Panc1 (cell line): ENCODE measurements at regions not wholly inside any gene's neighbourhood (a gene's known extent, or its start where the extent isn't known, plus 50 kb on each side); places are given as distances from the start of the nearest gene placed in this dataset.

Experiments used
- ATAC-seq: fragments of 200-7000 bp; cut with Tn5 transposase; 2 replicates; pipeline ENCODE4 v1.9.1; 2020; ENCODE audit warnings: mild to moderate bottlenecking, moderate library complexity
- BruUV-seq: library from RNA; stranded (reverse); fragments of 400-500 nt; replicated peaks from 2 replicates; lab custom pipeline; 2021; lab: Mats Ljungman, UMichigan
- CTCF ChIA-PET: fragments of 300-600 bp; sonication (Branson Sonifier 250); formaldehyde crosslinking; loops from one replicate; lab custom pipeline; 2022; ENCODE audit warnings: antibody characterized with exemption; lab: Charles Lee
- POLR2A ChIA-PET: fragments of 300-600 bp; sonication (Branson Sonifier 250); formaldehyde crosslinking; loops from one replicate; lab custom pipeline; 2022; ENCODE audit warnings: antibody characterized with exemption; lab: Charles Lee
- DNase-seq: peaks from one replicate; pipeline ENCODE4 v3.0.0-alpha.2; 2010; ENCODE audit warnings: low read depth, low spot score
- H3K27ac ChIP-seq: 2 replicates; pipeline ENCODE4 v1.5.1; 2011; ENCODE audit warnings: mild to moderate bottlenecking, low read length, inconsistent platforms
- H3K27me3 ChIP-seq: fragments of 200-500 bp; sonication (Bioruptor generic); 2 replicates; pipeline ENCODE4 v1.6.0; 2014; ENCODE audit warnings: low read length, inconsistent platforms; ENCODE audit not compliant: control insufficient read depth, insufficient read depth
- H3K36me3 ChIP-seq: fragments of 200-500 bp; sonication (Bioruptor generic); 2 replicates; pipeline ENCODE4 v1.5.1; 2014; ENCODE audit warnings: inconsistent platforms, mild to moderate bottlenecking, low read length, moderate library complexity; ENCODE audit not compliant: control insufficient read depth, insufficient read depth
- H3K4me1 ChIP-seq: 2 replicates; pipeline ENCODE4 v1.5.1; 2011; ENCODE audit warnings: inconsistent platforms, mild to moderate bottlenecking, low read length, moderate library complexity; ENCODE audit not compliant: control insufficient read depth, insufficient read depth
- H3K4me3 ChIP-seq, 2 experiments: 2 replicates each; pipeline ENCODE4 v1.5.1; 2011 to 2012; ENCODE audit warnings: low read depth in 2 of 2, low read length in 2 of 2, mild to moderate bottlenecking in 2 of 2, inconsistent platforms in 1 of 2, moderate library complexity in 1 of 2
- H3K9me3 ChIP-seq: fragments of 200-500 bp; sonication (Bioruptor generic); 2 replicates; pipeline ENCODE4 v1.5.1; 2014; ENCODE audit warnings: low read depth, mild to moderate bottlenecking, inconsistent platforms, low read length, moderate library complexity; ENCODE audit not compliant: control insufficient read depth, insufficient read depth
- POLR2AphosphoS5 ChIP-seq: IDR thresholded peaks from 2 replicates; pipeline ENCODE4 v1.6.1; 2012; ENCODE audit warnings: mild to moderate bottlenecking, low read depth, low read length, moderate library complexity
- REST ChIP-seq, 2 experiments: IDR thresholded peaks; 2 replicates each; pipeline ENCODE4 v1.6.1; 2011 to 2012; ENCODE audit warnings: low read depth in 2 of 2, control low read depth in 1 of 2, low read length in 1 of 2, mild to moderate bottlenecking in 1 of 2, moderate library complexity in 1 of 2; ENCODE audit not compliant: insufficient read depth in 1 of 2
- SIN3A ChIP-seq: IDR thresholded peaks from 2 replicates; pipeline ENCODE4 v1.6.1; 2012; ENCODE audit warnings: low read depth, mild to moderate bottlenecking, low read length, moderate library complexity, borderline replicate concordance; ENCODE audit not compliant: insufficient read depth
- TCF7L2 ChIP-seq: IDR thresholded peaks from 2 replicates; pipeline ENCODE4 v1.6.1; 2011; ENCODE audit warnings: mild to moderate bottlenecking, low read depth, low read length, inconsistent platforms
- in situ Hi-C: cut with HindIII; loops from 2 replicates; pipeline ENCODE4 v1.10.0; 2016; ENCODE audit warnings: low sequenced_read_pairs, low pct_unique_long_range_greater_than_20kb
- intact Hi-C: fragments of 100-400 bp; cut with micrococcal nuclease; formaldehyde crosslinking; loops from one replicate; pipeline ENCODE4 v1.10.0; 2022; ENCODE audit not compliant: unreplicated experiment
- TF ChIP-seq, protein P1 (sequence below): fragments of 450-650 bp; IDR thresholded peaks from 2 replicates; pipeline ENCODE4 v1.5.1; 2017; ENCODE audit warnings: mild to moderate bottlenecking

DNA sequence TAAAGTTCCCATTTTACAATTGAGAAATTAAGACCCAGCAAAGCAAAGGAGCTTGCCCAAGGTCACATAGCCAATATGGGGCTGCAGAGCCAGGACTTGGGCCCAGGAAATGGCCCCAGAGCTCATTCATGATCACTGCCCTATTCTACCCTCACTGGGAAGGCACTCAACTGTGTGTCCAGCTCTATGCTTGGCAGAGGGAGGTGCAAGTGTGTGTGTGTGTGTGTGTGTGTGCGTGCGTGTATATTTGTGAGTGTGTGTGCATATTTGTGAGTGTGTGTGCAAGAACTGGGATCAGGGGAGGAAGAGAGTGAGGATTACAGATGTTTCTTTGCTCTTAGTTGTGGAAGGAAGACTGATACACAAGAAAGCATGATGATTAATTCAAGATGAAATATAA, 151.2 kb upstream of the CRY1 start:
- H3K27ac ChIP-seq = no peak overlapping the region
- TF ChIP-seq REST (IDR thresholded peaks at IDR 0.05; ENCODE audit: insufficient read depth in 1 of 2, low read depth in 2 of 2, low read length in 1 of 2) = no peak
- TF ChIP-seq TCF7L2 = no peak
- no peak for TF ChIP-seq SIN3A
- TF ChIP-seq POLR2AphosphoS5 = no peak
- H3K9me3 ChIP-seq = no peaks in the 10 kb centered on the region
- no peak for DNase-seq
- intact Hi-C loops (no loop called here), in situ Hi-C loops (no loop called here)
- H3K36me3 ChIP-seq = no peaks in the 10 kb centered on the region
- no TSS peak for BruUV-seq
- CTCF ChIA-PET = no interaction called here
- H3K4me1 ChIP-seq = no peaks in the 10 kb centered on the region
- no peak overlapping the region for H3K4me3 ChIP-seq
- H3K27me3 ChIP-seq = 0 out of 2 replicates have a peak, but pooled peaks cover 5% of the 10 kb centered on the region
- ATAC-seq = no peak
- POLR2A ChIA-PET = no interaction called here

DNA sequence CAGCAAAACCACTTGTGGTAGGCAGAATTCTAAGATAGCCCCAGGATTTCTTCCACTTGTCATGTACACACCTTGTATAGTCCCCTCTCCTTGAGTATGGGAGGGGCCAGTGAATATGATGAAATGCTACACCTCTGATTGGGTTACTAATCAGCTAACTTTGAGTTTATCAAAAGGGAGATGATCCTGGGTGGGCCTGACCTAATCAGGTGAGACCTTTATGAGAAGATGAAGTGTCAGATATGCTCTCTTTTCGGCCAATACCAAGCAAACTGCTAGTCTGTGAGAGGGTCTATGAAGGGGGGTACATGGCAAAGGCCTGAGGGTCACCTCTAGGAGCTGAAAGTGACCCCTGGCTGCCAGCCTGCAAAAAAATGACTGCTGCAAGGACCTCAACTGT, 154.3 kb upstream of the CRY1 start:
- no peak for ATAC-seq
- BruUV-seq = no TSS peak
- Histone ChIP-seq H3K9me3 (no peaks in the 10 kb centered on the region), H3K27me3 (0 out of 2 replicates have a peak, but pooled peaks cover 5% of the 10 kb centered on the region), H3K4me1 (no peaks in the 10 kb centered on the region), H3K36me3 (no peaks in the 10 kb centered on the region), H3K4me3 (no peak overlapping the region), H3K27ac (no peak overlapping the region)
- in situ Hi-C loops = no loop called here
- POLR2A ChIA-PET = no interaction called here
- TF ChIP-seq POLR2AphosphoS5 (no peak), REST (IDR thresholded peaks at IDR 0.05; ENCODE audit: insufficient read depth in 1 of 2, low read depth in 2 of 2, low read length in 1 of 2) (no peak), SIN3A (no peak), TCF7L2 (no peak)
- TF ChIP-seq, protein P1, sequence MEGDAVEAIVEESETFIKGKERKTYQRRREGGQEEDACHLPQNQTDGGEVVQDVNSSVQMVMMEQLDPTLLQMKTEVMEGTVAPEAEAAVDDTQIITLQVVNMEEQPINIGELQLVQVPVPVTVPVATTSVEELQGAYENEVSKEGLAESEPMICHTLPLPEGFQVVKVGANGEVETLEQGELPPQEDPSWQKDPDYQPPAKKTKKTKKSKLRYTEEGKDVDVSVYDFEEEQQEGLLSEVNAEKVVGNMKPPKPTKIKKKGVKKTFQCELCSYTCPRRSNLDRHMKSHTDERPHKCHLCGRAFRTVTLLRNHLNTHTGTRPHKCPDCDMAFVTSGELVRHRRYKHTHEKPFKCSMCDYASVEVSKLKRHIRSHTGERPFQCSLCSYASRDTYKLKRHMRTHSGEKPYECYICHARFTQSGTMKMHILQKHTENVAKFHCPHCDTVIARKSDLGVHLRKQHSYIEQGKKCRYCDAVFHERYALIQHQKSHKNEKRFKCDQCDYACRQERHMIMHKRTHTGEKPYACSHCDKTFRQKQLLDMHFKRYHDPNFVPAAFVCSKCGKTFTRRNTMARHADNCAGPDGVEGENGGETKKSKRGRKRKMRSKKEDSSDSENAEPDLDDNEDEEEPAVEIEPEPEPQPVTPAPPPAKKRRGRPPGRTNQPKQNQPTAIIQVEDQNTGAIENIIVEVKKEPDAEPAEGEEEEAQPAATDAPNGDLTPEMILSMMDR = no peak
- intact Hi-C loops = no loop called here
- DNase-seq = no peak
- CTCF ChIA-PET = no interaction called here
